Right lobe of liver (tissue), 4 donors: ENCODE measurements at regions not wholly inside any gene's neighbourhood (a gene's known extent, or its start where the extent isn't known, plus 50 kb on each side); places are given as distances from the start of the nearest gene placed in this dataset.

Source experiments
- POLR2A ChIP-seq: fragments of 450-650 bp; IDR thresholded peaks from one replicate; pipeline ENCODE4 v1.6.1; 2017; ENCODE audit warnings: antibody characterized with exemption, mild to moderate bottlenecking
- TF ChIP-seq, protein P1 (sequence below), 4 donors: fragments of 200-600 bp in 3 of 4; fragments of 450-650 bp in 1 of 4; IDR thresholded peaks; one replicate each; pipeline versions ENCODE4 v1.5.1 to v1.8.0; 2016 to 2022; ENCODE audit warnings: antibody characterized with exemption in 4 of 4, mild to moderate bottlenecking in 2 of 4
- donor health status: DM: no; HTN: no; CAD: no.
- donor health status: DM: no; HTN: no; CAD: no.
- donor health status: DM: no; HTN: yes; CAD: no.

DNA sequence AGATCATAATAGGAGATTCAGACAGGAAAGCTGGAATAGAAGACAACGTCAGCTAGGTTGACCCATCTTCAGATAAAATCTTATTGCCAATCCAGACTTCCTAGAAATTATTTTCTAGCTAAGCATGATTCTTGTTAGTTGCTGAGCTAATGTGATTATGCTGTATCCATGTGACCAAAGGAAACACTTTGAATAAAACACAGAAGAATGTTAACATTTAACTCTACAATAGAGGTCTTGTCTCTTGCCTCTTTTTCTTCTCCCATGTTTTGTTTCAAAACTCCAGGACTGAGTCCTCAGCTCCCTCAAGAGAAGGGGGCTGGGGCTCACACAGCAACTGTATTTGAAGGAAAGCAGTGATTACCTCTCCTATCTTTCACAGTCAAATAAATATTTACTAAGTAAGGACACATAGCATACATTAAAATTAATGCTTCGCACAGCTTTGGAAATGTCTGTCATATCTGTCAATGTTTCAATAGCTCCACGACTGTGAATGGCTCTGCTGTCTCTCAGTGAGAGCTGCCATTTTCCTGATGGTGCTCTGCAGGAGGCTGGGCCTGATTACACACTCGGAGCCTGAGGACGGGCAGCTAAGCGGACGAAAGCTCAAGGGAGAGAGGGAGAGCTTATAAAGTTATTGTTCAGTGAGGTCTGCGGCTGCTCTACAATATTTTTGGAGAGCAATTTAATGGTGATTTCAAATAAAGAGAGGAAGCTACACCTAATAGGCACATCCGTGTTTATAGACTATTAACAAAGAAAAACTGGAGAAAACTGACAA is 64.8 kb upstream of the ZNF462 start:
- TF ChIP-seq, protein P1, sequence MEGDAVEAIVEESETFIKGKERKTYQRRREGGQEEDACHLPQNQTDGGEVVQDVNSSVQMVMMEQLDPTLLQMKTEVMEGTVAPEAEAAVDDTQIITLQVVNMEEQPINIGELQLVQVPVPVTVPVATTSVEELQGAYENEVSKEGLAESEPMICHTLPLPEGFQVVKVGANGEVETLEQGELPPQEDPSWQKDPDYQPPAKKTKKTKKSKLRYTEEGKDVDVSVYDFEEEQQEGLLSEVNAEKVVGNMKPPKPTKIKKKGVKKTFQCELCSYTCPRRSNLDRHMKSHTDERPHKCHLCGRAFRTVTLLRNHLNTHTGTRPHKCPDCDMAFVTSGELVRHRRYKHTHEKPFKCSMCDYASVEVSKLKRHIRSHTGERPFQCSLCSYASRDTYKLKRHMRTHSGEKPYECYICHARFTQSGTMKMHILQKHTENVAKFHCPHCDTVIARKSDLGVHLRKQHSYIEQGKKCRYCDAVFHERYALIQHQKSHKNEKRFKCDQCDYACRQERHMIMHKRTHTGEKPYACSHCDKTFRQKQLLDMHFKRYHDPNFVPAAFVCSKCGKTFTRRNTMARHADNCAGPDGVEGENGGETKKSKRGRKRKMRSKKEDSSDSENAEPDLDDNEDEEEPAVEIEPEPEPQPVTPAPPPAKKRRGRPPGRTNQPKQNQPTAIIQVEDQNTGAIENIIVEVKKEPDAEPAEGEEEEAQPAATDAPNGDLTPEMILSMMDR (IDR thresholded peaks at IDR 0.05) = no peak
- no peak for TF ChIP-seq POLR2A
